K562 (cell line): ENCODE measurements at regions not wholly inside any gene's neighbourhood (a gene's known extent, or its start where the extent isn't known, plus 50 kb on each side); places are given as distances from the start of the nearest gene placed in this dataset.

Experiments
- CBX3 ChIP-seq, 2 experiments: IDR thresholded peaks; 1 replicate in 1 of 2; 2 replicates in 1 of 2; pipeline ENCODE4 v1.6.1; 2012; ENCODE audit warnings: inconsistent platforms in 2 of 2, low read length in 2 of 2, borderline replicate concordance in 1 of 2, control low read depth in 1 of 2
- ELF4 ChIP-seq: fragments of 450-650 bp; formaldehyde crosslinking; IDR thresholded peaks from 2 replicates; pipeline ENCODE4 v1.4.0; 2022; ENCODE audit warnings: missing genetic modification characterization
- ESRRB ChIP-seq: fragments of 250-450 bp; sonication (Bioruptor Pico); IDR thresholded peaks from 2 replicates; pipeline ENCODE4 v1.5.0; 2020; ENCODE audit warnings: mild to moderate bottlenecking, moderate library complexity, borderline replicate concordance
- KHSRP ChIP-seq: fragments of 450-650 bp; IDR thresholded peaks from 2 replicates; pipeline ENCODE4 v1.6.1; 2017
- MYBL2 ChIP-seq, 2 experiments: fragments of 450-650 bp in 1 of 2; sonication (generic) in 1 of 2; formaldehyde crosslinking in 1 of 2; IDR thresholded peaks; 2 replicates each; pipeline versions ENCODE4 v1.6.1 to v1.8.1; 2017 to 2022; ENCODE audit warnings: borderline replicate concordance in 1 of 2, inconsistent platforms in 1 of 2, low read depth in 1 of 2, mild to moderate bottlenecking in 1 of 2, missing genetic modification reagents in 1 of 2, moderate library complexity in 1 of 2
- RBM22 ChIP-seq: fragments of 200-400 bp; formaldehyde crosslinking; IDR thresholded peaks from 2 replicates; pipeline ENCODE4 v1.6.1; 2018; ENCODE audit warnings: low read length, low read depth; ENCODE audit not compliant: poor library complexity, severe bottlenecking
- STAT5A ChIP-seq: IDR thresholded peaks from 2 replicates; pipeline ENCODE4 v1.6.1; 2012; ENCODE audit warnings: low read length, inconsistent platforms, borderline replicate concordance
- XRCC5 ChIP-seq: fragments of 200-400 bp; formaldehyde crosslinking; IDR thresholded peaks from 2 replicates; pipeline ENCODE4 v1.6.1; 2017; ENCODE audit warnings: low read depth, mild to moderate bottlenecking, low read length
- ZC3H11A ChIP-seq: IDR thresholded peaks from 2 replicates; pipeline ENCODE4 v1.6.1; 2012; ENCODE audit warnings: low read depth, low read length, improper control_type of control experiment
- ZNF324 ChIP-seq: fragments of 250-450 bp; sonication (Bioruptor Pico); IDR thresholded peaks from 2 replicates; pipeline ENCODE4 v1.4.0; 2020; ENCODE audit warnings: mild to moderate bottlenecking
- TF ChIP-seq, protein P1 (sequence below): fragments of 200-600 bp; sonication (generic); IDR thresholded peaks from one replicate; pipeline ENCODE4 v1.6.1; 2012; ENCODE audit warnings: mild to moderate bottlenecking, low read depth, low read length, inconsistent platforms
- TF ChIP-seq, protein P2 (sequence below): fragments of 250-450 bp; sonication (Bioruptor Pico); IDR thresholded peaks from 2 replicates; pipeline ENCODE4 v1.4.0; 2020; ENCODE audit warnings: mild to moderate bottlenecking, moderate library complexity

DNA sequence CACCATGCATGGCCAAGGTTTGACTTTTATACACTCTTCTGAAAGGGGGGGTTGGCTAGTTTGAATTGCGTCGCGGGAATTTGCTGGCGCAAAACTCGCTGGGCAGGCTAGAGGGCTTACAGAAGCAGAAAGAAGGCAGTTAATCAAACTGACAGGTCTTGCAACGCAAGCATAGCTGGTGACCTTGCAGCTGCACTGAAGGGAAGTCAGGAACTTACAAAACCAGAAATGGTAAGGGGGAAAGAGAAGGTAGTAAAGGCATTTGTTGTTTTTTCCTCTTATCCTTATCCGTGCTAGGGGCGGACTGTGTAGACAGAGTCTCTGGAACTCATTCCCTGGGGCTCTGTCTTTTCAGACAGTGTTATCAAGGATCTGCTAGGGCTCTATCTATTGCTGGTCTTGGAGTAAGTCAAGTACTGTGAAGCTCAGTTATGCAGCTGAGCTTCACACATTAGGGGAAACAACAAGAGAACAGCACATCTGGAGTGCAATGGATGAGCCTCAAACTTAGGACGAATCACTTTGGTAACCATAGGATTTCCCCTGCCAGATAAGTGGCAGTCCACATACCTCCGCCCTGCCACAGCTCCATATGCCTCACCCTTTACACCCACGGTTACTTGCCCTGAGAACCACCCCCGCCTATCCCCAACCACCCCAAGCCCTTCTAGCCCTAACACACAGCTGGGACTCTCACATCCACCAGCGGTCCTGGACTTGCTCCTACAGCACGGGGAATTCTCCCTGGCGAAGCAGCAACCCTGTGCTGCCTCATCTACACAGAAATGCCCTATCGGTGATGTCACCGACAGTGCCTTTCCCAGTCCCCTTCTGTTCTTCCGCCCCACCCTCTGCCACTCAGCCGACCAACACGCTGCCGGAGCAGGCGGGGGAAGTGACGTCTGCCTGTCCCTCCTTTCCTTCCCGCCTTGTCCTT is 251.4 kb downstream of the FAM72C start (continued):
- no peak for TF ChIP-seq XRCC5
- TF ChIP-seq ESRRB (CRISPR knock-in tag), result 0 out of 2 replicates have a peak, but pooled peaks have one; percentile 75
- TF ChIP-seq ELF4 (CRISPR knock-in tag), result no peak
- TF ChIP-seq, protein P1, sequence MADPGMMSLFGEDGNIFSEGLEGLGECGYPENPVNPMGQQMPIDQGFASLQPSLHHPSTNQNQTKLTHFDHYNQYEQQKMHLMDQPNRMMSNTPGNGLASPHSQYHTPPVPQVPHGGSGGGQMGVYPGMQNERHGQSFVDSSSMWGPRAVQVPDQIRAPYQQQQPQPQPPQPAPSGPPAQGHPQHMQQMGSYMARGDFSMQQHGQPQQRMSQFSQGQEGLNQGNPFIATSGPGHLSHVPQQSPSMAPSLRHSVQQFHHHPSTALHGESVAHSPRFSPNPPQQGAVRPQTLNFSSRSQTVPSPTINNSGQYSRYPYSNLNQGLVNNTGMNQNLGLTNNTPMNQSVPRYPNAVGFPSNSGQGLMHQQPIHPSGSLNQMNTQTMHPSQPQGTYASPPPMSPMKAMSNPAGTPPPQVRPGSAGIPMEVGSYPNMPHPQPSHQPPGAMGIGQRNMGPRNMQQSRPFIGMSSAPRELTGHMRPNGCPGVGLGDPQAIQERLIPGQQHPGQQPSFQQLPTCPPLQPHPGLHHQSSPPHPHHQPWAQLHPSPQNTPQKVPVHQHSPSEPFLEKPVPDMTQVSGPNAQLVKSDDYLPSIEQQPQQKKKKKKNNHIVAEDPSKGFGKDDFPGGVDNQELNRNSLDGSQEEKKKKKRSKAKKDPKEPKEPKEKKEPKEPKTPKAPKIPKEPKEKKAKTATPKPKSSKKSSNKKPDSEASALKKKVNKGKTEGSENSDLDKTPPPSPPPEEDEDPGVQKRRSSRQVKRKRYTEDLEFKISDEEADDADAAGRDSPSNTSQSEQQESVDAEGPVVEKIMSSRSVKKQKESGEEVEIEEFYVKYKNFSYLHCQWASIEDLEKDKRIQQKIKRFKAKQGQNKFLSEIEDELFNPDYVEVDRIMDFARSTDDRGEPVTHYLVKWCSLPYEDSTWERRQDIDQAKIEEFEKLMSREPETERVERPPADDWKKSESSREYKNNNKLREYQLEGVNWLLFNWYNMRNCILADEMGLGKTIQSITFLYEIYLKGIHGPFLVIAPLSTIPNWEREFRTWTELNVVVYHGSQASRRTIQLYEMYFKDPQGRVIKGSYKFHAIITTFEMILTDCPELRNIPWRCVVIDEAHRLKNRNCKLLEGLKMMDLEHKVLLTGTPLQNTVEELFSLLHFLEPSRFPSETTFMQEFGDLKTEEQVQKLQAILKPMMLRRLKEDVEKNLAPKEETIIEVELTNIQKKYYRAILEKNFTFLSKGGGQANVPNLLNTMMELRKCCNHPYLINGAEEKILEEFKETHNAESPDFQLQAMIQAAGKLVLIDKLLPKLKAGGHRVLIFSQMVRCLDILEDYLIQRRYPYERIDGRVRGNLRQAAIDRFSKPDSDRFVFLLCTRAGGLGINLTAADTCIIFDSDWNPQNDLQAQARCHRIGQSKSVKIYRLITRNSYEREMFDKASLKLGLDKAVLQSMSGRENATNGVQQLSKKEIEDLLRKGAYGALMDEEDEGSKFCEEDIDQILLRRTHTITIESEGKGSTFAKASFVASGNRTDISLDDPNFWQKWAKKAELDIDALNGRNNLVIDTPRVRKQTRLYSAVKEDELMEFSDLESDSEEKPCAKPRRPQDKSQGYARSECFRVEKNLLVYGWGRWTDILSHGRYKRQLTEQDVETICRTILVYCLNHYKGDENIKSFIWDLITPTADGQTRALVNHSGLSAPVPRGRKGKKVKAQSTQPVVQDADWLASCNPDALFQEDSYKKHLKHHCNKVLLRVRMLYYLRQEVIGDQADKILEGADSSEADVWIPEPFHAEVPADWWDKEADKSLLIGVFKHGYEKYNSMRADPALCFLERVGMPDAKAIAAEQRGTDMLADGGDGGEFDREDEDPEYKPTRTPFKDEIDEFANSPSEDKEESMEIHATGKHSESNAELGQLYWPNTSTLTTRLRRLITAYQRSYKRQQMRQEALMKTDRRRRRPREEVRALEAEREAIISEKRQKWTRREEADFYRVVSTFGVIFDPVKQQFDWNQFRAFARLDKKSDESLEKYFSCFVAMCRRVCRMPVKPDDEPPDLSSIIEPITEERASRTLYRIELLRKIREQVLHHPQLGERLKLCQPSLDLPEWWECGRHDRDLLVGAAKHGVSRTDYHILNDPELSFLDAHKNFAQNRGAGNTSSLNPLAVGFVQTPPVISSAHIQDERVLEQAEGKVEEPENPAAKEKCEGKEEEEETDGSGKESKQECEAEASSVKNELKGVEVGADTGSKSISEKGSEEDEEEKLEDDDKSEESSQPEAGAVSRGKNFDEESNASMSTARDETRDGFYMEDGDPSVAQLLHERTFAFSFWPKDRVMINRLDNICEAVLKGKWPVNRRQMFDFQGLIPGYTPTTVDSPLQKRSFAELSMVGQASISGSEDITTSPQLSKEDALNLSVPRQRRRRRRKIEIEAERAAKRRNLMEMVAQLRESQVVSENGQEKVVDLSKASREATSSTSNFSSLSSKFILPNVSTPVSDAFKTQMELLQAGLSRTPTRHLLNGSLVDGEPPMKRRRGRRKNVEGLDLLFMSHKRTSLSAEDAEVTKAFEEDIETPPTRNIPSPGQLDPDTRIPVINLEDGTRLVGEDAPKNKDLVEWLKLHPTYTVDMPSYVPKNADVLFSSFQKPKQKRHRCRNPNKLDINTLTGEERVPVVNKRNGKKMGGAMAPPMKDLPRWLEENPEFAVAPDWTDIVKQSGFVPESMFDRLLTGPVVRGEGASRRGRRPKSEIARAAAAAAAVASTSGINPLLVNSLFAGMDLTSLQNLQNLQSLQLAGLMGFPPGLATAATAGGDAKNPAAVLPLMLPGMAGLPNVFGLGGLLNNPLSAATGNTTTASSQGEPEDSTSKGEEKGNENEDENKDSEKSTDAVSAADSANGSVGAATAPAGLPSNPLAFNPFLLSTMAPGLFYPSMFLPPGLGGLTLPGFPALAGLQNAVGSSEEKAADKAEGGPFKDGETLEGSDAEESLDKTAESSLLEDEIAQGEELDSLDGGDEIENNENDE, result no peak
- TF ChIP-seq KHSRP, result no peak
- TF ChIP-seq MYBL2 (IDR thresholded peaks at IDR 0.05; ENCODE audit: low read depth), result peak; percentile 64; the same call in 1 of the 2 replicates
- TF ChIP-seq MYBL2 (CRISPR knock-in tag; IDR thresholded peaks at IDR 0.05; ENCODE audit: borderline replicate concordance), result no peak
- no peak for TF ChIP-seq ZC3H11A
- TF ChIP-seq, protein P2, sequence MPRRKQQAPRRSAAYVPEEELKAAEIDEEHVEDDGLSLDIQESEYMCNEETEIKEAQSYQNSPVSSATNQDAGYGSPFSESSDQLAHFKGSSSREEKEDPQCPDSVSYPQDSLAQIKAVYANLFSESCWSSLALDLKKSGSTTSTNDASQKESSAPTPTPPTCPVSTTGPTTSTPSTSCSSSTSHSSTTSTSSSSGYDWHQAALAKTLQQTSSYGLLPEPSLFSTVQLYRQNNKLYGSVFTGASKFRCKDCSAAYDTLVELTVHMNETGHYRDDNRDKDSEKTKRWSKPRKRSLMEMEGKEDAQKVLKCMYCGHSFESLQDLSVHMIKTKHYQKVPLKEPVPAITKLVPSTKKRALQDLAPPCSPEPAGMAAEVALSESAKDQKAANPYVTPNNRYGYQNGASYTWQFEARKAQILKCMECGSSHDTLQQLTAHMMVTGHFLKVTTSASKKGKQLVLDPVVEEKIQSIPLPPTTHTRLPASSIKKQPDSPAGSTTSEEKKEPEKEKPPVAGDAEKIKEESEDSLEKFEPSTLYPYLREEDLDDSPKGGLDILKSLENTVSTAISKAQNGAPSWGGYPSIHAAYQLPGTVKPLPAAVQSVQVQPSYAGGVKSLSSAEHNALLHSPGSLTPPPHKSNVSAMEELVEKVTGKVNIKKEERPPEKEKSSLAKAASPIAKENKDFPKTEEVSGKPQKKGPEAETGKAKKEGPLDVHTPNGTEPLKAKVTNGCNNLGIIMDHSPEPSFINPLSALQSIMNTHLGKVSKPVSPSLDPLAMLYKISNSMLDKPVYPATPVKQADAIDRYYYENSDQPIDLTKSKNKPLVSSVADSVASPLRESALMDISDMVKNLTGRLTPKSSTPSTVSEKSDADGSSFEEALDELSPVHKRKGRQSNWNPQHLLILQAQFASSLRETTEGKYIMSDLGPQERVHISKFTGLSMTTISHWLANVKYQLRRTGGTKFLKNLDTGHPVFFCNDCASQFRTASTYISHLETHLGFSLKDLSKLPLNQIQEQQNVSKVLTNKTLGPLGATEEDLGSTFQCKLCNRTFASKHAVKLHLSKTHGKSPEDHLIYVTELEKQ (CRISPR knock-in tag), result no peak
- no peak for TF ChIP-seq RBM22
- TF ChIP-seq CBX3 (IDR thresholded peaks at IDR 0.05; ENCODE audit: borderline replicate concordance in 1 of 2, low read length in 2 of 2), result no peak
- TF ChIP-seq ZNF324 (CRISPR knock-in tag), result no peak
- no peak for TF ChIP-seq STAT5A
